HG03175 (cell line): ENCODE measurements at regions not wholly inside any gene's neighbourhood (a gene's known extent, or its start where the extent isn't known, plus 50 kb on each side); places are given as distances from the start of the nearest gene placed in this dataset.

Source experiments
- ATAC-seq: cut with Tn5 transposase; IDR thresholded peaks from one replicate; pipeline ENCODE4 v1.9.1; 2021; ENCODE audit warnings: mild to moderate bottlenecking, moderate library complexity; ENCODE audit not compliant: unreplicated experiment

- ATAC-seq: no peak
Observed at GRCh38 chr2:2528846-2529245, 197.8 kb upstream of the MYT1L start.

GRCh38 chr2:2527148-2527547, 196.1 kb upstream of the MYT1L start:
- no peak for ATAC-seq

- ATAC-seq: no peak
Observed at GRCh38 chr2:2524348-2524941, 193.4 kb upstream of the MYT1L start.

- no peak for ATAC-seq
Observed at GRCh38 chr2:2523461-2524347, 192.6 kb upstream of the MYT1L start.

- ATAC-seq: no peak
Observed at GRCh38 chr2:2520401-2520811, 189.3 kb upstream of the MYT1L start.

GRCh38 chr2:2519381-2519780, 188.3 kb upstream of the MYT1L start:
- ATAC-seq: no peak

GRCh38 chr2:2517399-2517798, 186.3 kb upstream of the MYT1L start:
- no peak for ATAC-seq

- ATAC-seq: no peak
Observed at GRCh38 chr2:2516386-2516785, 185.3 kb upstream of the MYT1L start.

GRCh38 chr2:2512931-2513330, 181.9 kb upstream of the MYT1L start:
- no peak for ATAC-seq

- no peak for ATAC-seq
Observed at GRCh38 chr2:2507417-2507997, 176.4 kb upstream of the MYT1L start.

- ATAC-seq: no peak
Observed at GRCh38 chr2:2506536-2506935, 175.5 kb upstream of the MYT1L start.

GRCh38 chr2:2505604-2506003, 174.5 kb upstream of the MYT1L start:
- no peak for ATAC-seq

- no peak for ATAC-seq
Observed at GRCh38 chr2:2503864-2504418, 172.9 kb upstream of the MYT1L start.

- no peak for ATAC-seq
Observed at GRCh38 chr2:2502201-2502549, 171.1 kb upstream of the MYT1L start.

GRCh38 chr2:2501454-2502200, 170.6 kb upstream of the MYT1L start:
- ATAC-seq: no peak

GRCh38 chr2:2495606-2496005, 164.5 kb upstream of the MYT1L start:
- ATAC-seq: no peak

GRCh38 chr2:2493496-2493895, 162.4 kb upstream of the MYT1L start:
- ATAC-seq: no peak

- ATAC-seq: no peak
Observed at GRCh38 chr2:2492800-2493199, 161.7 kb upstream of the MYT1L start.

GRCh38 chr2:2491964-2492363, 160.9 kb upstream of the MYT1L start:
- no peak for ATAC-seq

- no peak for ATAC-seq
Observed at GRCh38 chr2:2484301-2484700, 153.2 kb upstream of the MYT1L start.

GRCh38 chr2:2482851-2483250, 151.8 kb upstream of the MYT1L start:
- ATAC-seq: no peak
